B cell (primary cell): ENCODE measurements at regions not wholly inside any gene's neighbourhood (a gene's known extent, or its start where the extent isn't known, plus 50 kb on each side); places are given as distances from the start of the nearest gene placed in this dataset.

ENCODE experiments used
- ATAC-seq: fragments of 200-7000 bp; cut with Tn5 transposase; one replicate; pipeline ENCODE4 v1.10.0; 2021; ENCODE audit warnings: low read depth, mild to moderate bottlenecking, moderate number of reproducible peaks, moderate library complexity
- CTCF ChIA-PET: fragments of 350-600 bp; sonication (Branson Sonifier 250); formaldehyde crosslinking; loops from one replicate; lab custom pipeline; 2021; ENCODE audit warnings: antibody characterized with exemption, inconsistent platforms; lab: Charles Lee
- POLR2A ChIA-PET: fragments of 350-600 bp; sonication (Branson Sonifier 250); formaldehyde crosslinking; loops from one replicate; lab custom pipeline; 2021; ENCODE audit warnings: antibody characterized with exemption; lab: Charles Lee
- DNase-seq: peaks from one replicate; pipeline ENCODE4 v3.0.0; 2013
- H2AFZ ChIP-seq: 2 replicates; pipeline ENCODE4 v1.6.1; 2012; ENCODE audit warnings: mild to moderate bottlenecking, low read depth, low read length; ENCODE audit not compliant: insufficient read depth, poor library complexity, severe bottlenecking
- H3K27ac ChIP-seq, 2 donors: 1 replicate in 1 of 2; 2 replicates in 1 of 2; pipeline ENCODE4 v1.5.1; 2012 to 2013; ENCODE audit warnings: low read length in 2 of 2, mild to moderate bottlenecking in 2 of 2, moderate library complexity in 1 of 2
- H3K27me3 ChIP-seq, 4 experiments: fragments of 200-600 bp in 1 of 4; sonication (generic) in 1 of 4; replicated peaks in 1 of 4; 1 replicate in 2 of 4; 2 replicates in 2 of 4; pipeline versions ENCODE4 v1.6.1 to v1.7.0; 2013 to 2016; ENCODE audit warnings: low read length in 3 of 4, mild to moderate bottlenecking in 2 of 4, mixed read lengths in 1 of 4, moderate library complexity in 1 of 4; ENCODE audit not compliant: insufficient read depth in 4 of 4, control insufficient read depth in 3 of 4; ENCODE audit errors: control extremely low read depth in 1 of 4
- H3K36me3 ChIP-seq, 2 experiments: replicated peaks in 1 of 2; 1 replicate in 1 of 2; 2 replicates in 1 of 2; pipeline versions ENCODE4 v1.6.1 to v1.7.1; 2013; ENCODE audit warnings: low read length in 1 of 2; ENCODE audit not compliant: insufficient read depth in 2 of 2, control insufficient read depth in 1 of 2; ENCODE audit errors: control extremely low read depth in 1 of 2, extremely low read depth in 1 of 2
- H3K4me1 ChIP-seq, 2 donors: fragments of 200-600 bp in 1 of 2; sonication (generic) in 1 of 2; 1 replicate in 1 of 2; 2 replicates in 1 of 2; pipeline versions ENCODE4 v1.5.1 to v1.6.1; 2013 to 2017; ENCODE audit warnings: low read length in 2 of 2; ENCODE audit not compliant: control insufficient read depth in 2 of 2, insufficient read depth in 2 of 2
- H3K4me2 ChIP-seq: replicated peaks from 2 replicates; pipeline ENCODE3; 2012; ENCODE audit warnings: mild to moderate bottlenecking, low read depth, low read length; ENCODE audit not compliant: poor library complexity, severe bottlenecking
- H3K4me3 ChIP-seq, 5 experiments: fragments of 200-600 bp in 1 of 5; sonication (generic) in 1 of 5; 1 replicate in 3 of 5; 2 replicates in 2 of 5; pipeline versions ENCODE4 v1.5.1 to v1.7.0; 2011 to 2016; ENCODE audit warnings: low read length in 4 of 5, mild to moderate bottlenecking in 4 of 5, low read depth in 2 of 5, control low read depth in 1 of 5, moderate library complexity in 1 of 5; ENCODE audit not compliant: insufficient read depth in 1 of 5; ENCODE audit errors: control extremely low read depth in 1 of 5, extremely low read depth in 1 of 5
- H3K79me2 ChIP-seq: fragments of 200-600 bp; sonication (generic); one replicate; pipeline ENCODE4 v1.6.0; 2016; ENCODE audit warnings: low read length; ENCODE audit not compliant: control insufficient read depth, insufficient read depth
- H3K9ac ChIP-seq: fragments of 200-600 bp; sonication (generic); 2 replicates; pipeline ENCODE4 v1.6.1; 2017; ENCODE audit warnings: mild to moderate bottlenecking, low read length, moderate library complexity
- H3K9me3 ChIP-seq, 3 donors: one replicate each; pipeline versions ENCODE4 v1.6.1 to v1.7.1; 2013; ENCODE audit warnings: low read length in 2 of 3; ENCODE audit not compliant: control insufficient read depth in 2 of 3, insufficient read depth in 1 of 3; ENCODE audit errors: control extremely low read depth in 1 of 3
- H4K20me1 ChIP-seq: 2 replicates; pipeline ENCODE4 v1.6.0; 2012; ENCODE audit warnings: mild to moderate bottlenecking, low read length; ENCODE audit not compliant: insufficient read depth, control insufficient read depth, poor library complexity, severe bottlenecking
- H3K27ac Mint-ChIP-seq: one replicate; pipeline ENCODE4 v1.8.0; 2021; ENCODE audit warnings: mixed read lengths
- H3K27me3 Mint-ChIP-seq: one replicate; pipeline ENCODE4 v1.8.0; 2021; ENCODE audit warnings: mixed read lengths
- H3K4me1 Mint-ChIP-seq: one replicate; pipeline ENCODE4 v1.8.0; 2021; ENCODE audit warnings: mixed read lengths
- H3K4me3 Mint-ChIP-seq: one replicate; pipeline ENCODE4 v1.8.0; 2021; ENCODE audit warnings: mixed read lengths
- H3K9me3 Mint-ChIP-seq: one replicate; pipeline ENCODE4 v1.8.0; 2022; ENCODE audit warnings: mixed read lengths; ENCODE audit not compliant: insufficient read depth
- EZH2 ChIP-seq: IDR thresholded peaks from 2 replicates; pipeline ENCODE4 v1.6.1; 2012; ENCODE audit warnings: borderline replicate concordance, low read depth, mild to moderate bottlenecking, moderate library complexity, low read length; ENCODE audit not compliant: insufficient read depth, poor library complexity, severe bottlenecking
- WGBS: methylation state at CpG from one replicate; pipeline ENCODE4 v1.1.5; 2013; ENCODE audit warnings: missing lambda C conversion rate; ENCODE audit not compliant: insufficient coverage; 5-methylcytosine and 5-hydroxymethylcytosine counted together
- intact Hi-C: fragments of 100-400 bp; cut with micrococcal nuclease; formaldehyde crosslinking; loops from one replicate; pipeline ENCODE4 v1.10.0; 2022
- TF ChIP-seq, protein P1 (sequence below): fragments of 200-600 bp; IDR thresholded peaks from one replicate; pipeline ENCODE4 v1.8.0; 2022; ENCODE audit warnings: antibody characterized with exemption, mild to moderate bottlenecking

- Histone ChIP-seq H3K4me3 (no peak overlapping the region), H3K36me3 (no peaks in the 10 kb centered on the region), H2AFZ (no peak overlapping the region), H3K27ac (no peak overlapping the region), H3K79me2 (no peaks in the 10 kb centered on the region), H4K20me1 (no peaks in the 10 kb centered on the region), H3K4me2 (no peak overlapping the region), H3K4me1 (no peaks in the 10 kb centered on the region), H3K9me3 (no peaks in the 10 kb centered on the region), H3K9ac (no peak overlapping the region), H3K27me3 (no peaks in the 10 kb centered on the region)
- H3K4me1 Mint-ChIP-seq = peaks cover 7% of the 10 kb centered on the region
- no peak for ATAC-seq
- H3K9me3 Mint-ChIP-seq = no peaks in the 10 kb centered on the region
- no peak for TF ChIP-seq EZH2
- TF ChIP-seq, protein P1, sequence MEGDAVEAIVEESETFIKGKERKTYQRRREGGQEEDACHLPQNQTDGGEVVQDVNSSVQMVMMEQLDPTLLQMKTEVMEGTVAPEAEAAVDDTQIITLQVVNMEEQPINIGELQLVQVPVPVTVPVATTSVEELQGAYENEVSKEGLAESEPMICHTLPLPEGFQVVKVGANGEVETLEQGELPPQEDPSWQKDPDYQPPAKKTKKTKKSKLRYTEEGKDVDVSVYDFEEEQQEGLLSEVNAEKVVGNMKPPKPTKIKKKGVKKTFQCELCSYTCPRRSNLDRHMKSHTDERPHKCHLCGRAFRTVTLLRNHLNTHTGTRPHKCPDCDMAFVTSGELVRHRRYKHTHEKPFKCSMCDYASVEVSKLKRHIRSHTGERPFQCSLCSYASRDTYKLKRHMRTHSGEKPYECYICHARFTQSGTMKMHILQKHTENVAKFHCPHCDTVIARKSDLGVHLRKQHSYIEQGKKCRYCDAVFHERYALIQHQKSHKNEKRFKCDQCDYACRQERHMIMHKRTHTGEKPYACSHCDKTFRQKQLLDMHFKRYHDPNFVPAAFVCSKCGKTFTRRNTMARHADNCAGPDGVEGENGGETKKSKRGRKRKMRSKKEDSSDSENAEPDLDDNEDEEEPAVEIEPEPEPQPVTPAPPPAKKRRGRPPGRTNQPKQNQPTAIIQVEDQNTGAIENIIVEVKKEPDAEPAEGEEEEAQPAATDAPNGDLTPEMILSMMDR = no peak
- intact Hi-C loops = no loop called here
- H3K27ac Mint-ChIP-seq = no peak overlapping the region
- H3K4me3 Mint-ChIP-seq = no peak overlapping the region
- POLR2A ChIA-PET = interaction anchor here (0.7 kb wide), 1 partner anchor 41 kb away, joined by 3 read pairs; no protein-coding TSS in a partner anchor
- peaks cover 12% of the 10 kb centered on the region for H3K27me3 Mint-ChIP-seq
- CTCF ChIA-PET = interaction anchor here (1.6 kb wide), 1 partner anchor 16 kb away, joined by 8 read pairs; no protein-coding TSS in a partner anchor
- 100% methylated on average over 1 of the region's 2 CpGs for WGBS
- no peak for DNase-seq
Measured at GRCh38 chr12:45655743-45656142, 73.8 kb upstream of the ARID2 start.

- no peaks in the 10 kb centered on the region for H3K27me3 ChIP-seq
Measured at GRCh38 chr12:45658020-45658419, 71.5 kb upstream of the ARID2 start.

More at GRCh38 chr12:45658020-45658419, 71.5 kb upstream of the ARID2 start:
- Histone ChIP-seq H2AFZ (no peak overlapping the region), H3K4me1 (no peaks in the 10 kb centered on the region), H3K79me2 (no peaks in the 10 kb centered on the region), H4K20me1 (no peaks in the 10 kb centered on the region), H3K9me3 (no peaks in the 10 kb centered on the region), H3K27ac (no peak overlapping the region), H3K36me3 (no peaks in the 10 kb centered on the region), H3K9ac (no peak overlapping the region), H3K4me3 (no peak overlapping the region), H3K4me2 (no peak overlapping the region)
- ChIA-PET CTCF (no interaction called here), POLR2A (no interaction called here)
- Mint-ChIP-seq H3K4me3 (no peak overlapping the region), H3K9me3 (no peaks in the 10 kb centered on the region), H3K27me3 (peaks cover 16% of the 10 kb centered on the region), H3K27ac (no peak overlapping the region), H3K4me1 (peaks cover 7% of the 10 kb centered on the region)
- no peak for ATAC-seq
- no peak for TF ChIP-seq EZH2
- TF ChIP-seq, protein P1 = no peak
- WGBS = 60% methylated on average over 1 of the region's 4 CpGs
- DNase-seq = no peak
- intact Hi-C loops = no loop called here
